Panc1 (cell line): ENCODE measurements at regions not wholly inside any gene's neighbourhood (a gene's known extent, or its start where the extent isn't known, plus 50 kb on each side); places are given as distances from the start of the nearest gene placed in this dataset.

Experiments
- POLR2AphosphoS5 ChIP-seq: IDR thresholded peaks from 2 replicates; pipeline ENCODE4 v1.6.1; 2012; ENCODE audit warnings: mild to moderate bottlenecking, low read depth, low read length, moderate library complexity
- SIN3A ChIP-seq: IDR thresholded peaks from 2 replicates; pipeline ENCODE4 v1.6.1; 2012; ENCODE audit warnings: low read depth, mild to moderate bottlenecking, low read length, moderate library complexity, borderline replicate concordance; ENCODE audit not compliant: insufficient read depth
- TF ChIP-seq, protein P1 (sequence below): fragments of 450-650 bp; IDR thresholded peaks from 2 replicates; pipeline ENCODE4 v1.5.1; 2017; ENCODE audit warnings: mild to moderate bottlenecking
- TF ChIP-seq, protein P2 (sequence below), 2 experiments: IDR thresholded peaks; 2 replicates each; pipeline ENCODE4 v1.6.1; 2011 to 2012; ENCODE audit warnings: low read depth in 2 of 2, control low read depth in 1 of 2, low read length in 1 of 2, mild to moderate bottlenecking in 1 of 2, moderate library complexity in 1 of 2; ENCODE audit not compliant: insufficient read depth in 1 of 2

DNA sequence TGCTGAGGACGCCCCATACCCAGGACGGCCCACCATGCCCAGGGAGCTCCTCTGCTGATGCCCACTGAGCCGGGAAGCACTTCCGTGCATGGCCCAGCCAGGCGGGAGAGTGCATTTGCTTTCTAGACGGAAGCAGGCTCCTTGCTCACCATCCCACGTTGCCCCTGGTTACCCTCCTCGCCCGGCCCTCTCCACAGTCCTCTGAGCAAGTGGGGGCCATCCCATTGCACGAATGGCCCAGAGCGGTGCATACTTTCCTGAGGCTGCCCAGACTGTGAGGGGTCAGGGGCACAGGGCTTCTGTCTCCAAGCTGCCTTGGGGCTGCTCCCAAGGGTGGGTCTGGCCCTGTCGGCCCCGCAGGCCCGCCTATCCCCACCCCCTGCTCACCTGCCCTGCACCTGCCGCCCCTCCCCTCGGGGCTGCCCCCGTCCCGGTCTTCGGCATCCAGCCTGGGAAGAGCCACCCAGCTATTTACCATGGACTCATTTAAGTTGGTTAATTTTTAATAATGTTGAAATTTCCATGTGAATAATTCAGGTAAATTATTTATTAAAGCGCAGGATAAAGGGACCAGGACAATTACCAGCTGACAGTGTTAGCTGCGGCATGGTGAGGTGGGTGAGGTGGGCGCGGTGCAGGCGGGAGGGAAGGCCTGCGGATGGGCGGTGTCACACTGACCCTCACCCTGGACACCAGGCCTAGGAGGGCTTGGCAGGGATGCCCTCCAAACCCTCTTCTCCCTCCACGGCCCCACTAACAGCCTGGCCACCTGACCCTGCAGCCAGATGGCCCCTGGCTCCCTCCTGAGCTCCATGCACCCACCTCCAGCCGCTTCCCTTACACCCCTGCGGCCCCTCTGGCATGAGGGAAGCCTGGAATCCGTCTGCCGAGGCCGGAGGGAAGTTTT lies 104.4 kb downstream of the MICALL2 start:
- TF ChIP-seq SIN3A (no peak), POLR2AphosphoS5 (no peak)
- TF ChIP-seq, protein P1, sequence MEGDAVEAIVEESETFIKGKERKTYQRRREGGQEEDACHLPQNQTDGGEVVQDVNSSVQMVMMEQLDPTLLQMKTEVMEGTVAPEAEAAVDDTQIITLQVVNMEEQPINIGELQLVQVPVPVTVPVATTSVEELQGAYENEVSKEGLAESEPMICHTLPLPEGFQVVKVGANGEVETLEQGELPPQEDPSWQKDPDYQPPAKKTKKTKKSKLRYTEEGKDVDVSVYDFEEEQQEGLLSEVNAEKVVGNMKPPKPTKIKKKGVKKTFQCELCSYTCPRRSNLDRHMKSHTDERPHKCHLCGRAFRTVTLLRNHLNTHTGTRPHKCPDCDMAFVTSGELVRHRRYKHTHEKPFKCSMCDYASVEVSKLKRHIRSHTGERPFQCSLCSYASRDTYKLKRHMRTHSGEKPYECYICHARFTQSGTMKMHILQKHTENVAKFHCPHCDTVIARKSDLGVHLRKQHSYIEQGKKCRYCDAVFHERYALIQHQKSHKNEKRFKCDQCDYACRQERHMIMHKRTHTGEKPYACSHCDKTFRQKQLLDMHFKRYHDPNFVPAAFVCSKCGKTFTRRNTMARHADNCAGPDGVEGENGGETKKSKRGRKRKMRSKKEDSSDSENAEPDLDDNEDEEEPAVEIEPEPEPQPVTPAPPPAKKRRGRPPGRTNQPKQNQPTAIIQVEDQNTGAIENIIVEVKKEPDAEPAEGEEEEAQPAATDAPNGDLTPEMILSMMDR, result no peak
- TF ChIP-seq, protein P2, sequence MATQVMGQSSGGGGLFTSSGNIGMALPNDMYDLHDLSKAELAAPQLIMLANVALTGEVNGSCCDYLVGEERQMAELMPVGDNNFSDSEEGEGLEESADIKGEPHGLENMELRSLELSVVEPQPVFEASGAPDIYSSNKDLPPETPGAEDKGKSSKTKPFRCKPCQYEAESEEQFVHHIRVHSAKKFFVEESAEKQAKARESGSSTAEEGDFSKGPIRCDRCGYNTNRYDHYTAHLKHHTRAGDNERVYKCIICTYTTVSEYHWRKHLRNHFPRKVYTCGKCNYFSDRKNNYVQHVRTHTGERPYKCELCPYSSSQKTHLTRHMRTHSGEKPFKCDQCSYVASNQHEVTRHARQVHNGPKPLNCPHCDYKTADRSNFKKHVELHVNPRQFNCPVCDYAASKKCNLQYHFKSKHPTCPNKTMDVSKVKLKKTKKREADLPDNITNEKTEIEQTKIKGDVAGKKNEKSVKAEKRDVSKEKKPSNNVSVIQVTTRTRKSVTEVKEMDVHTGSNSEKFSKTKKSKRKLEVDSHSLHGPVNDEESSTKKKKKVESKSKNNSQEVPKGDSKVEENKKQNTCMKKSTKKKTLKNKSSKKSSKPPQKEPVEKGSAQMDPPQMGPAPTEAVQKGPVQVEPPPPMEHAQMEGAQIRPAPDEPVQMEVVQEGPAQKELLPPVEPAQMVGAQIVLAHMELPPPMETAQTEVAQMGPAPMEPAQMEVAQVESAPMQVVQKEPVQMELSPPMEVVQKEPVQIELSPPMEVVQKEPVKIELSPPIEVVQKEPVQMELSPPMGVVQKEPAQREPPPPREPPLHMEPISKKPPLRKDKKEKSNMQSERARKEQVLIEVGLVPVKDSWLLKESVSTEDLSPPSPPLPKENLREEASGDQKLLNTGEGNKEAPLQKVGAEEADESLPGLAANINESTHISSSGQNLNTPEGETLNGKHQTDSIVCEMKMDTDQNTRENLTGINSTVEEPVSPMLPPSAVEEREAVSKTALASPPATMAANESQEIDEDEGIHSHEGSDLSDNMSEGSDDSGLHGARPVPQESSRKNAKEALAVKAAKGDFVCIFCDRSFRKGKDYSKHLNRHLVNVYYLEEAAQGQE (IDR thresholded peaks at IDR 0.05; ENCODE audit: insufficient read depth in 1 of 2, low read depth in 2 of 2, low read length in 1 of 2), result no peak
